CD4-positive, alpha-beta memory T cell (primary cell): ENCODE measurements at regions not wholly inside any gene's neighbourhood (a gene's known extent, or its start where the extent isn't known, plus 50 kb on each side); places are given as distances from the start of the nearest gene placed in this dataset.
A peak's percentile ranks its signal among the peaks of the same experiment; 100 is the strongest.

Experiments
- CTCF ChIA-PET: fragments of 350-600 bp; sonication (Branson Sonifier 250); formaldehyde crosslinking; loops from one replicate; lab custom pipeline; 2021; ENCODE audit warnings: inconsistent platforms; ENCODE audit not compliant: partially characterized antibody; lab: Charles Lee
- POLR2A ChIA-PET: fragments of 350-600 bp; sonication (Branson Sonifier 250); formaldehyde crosslinking; loops from one replicate; lab custom pipeline; 2021; ENCODE audit not compliant: partially characterized antibody; lab: Charles Lee
- DNase-seq, 5 donors: peaks; one replicate each; pipeline versions ENCODE4 v3.0.0 to v3.0.0-alpha.2; 2020 to 2022; ENCODE audit warnings: mixed read lengths in 1 of 5
- H3K27ac ChIP-seq: one replicate; pipeline ENCODE4 v1.7.0; 2013; ENCODE audit warnings: low read depth, low read length
- H3K27me3 ChIP-seq: 2 replicates; pipeline ENCODE4 v1.7.0; 2013; ENCODE audit warnings: mild to moderate bottlenecking, low read length, moderate library complexity; ENCODE audit not compliant: insufficient read depth
- H3K36me3 ChIP-seq: 2 replicates; pipeline ENCODE4 v1.7.0; 2013; ENCODE audit warnings: mild to moderate bottlenecking, low read length, moderate library complexity; ENCODE audit not compliant: insufficient read depth
- H3K4me1 ChIP-seq: 2 replicates; pipeline ENCODE4 v1.7.0; 2013; ENCODE audit warnings: mild to moderate bottlenecking, low read length, moderate library complexity; ENCODE audit not compliant: insufficient read depth
- H3K4me3 ChIP-seq, 2 donors: one replicate each; pipeline ENCODE4 v1.7.0; 2013; ENCODE audit warnings: low read length in 2 of 2, mild to moderate bottlenecking in 1 of 2
- H3K9me3 ChIP-seq, 2 donors: one replicate each; pipeline ENCODE4 v1.7.0; 2013; ENCODE audit warnings: low read length in 2 of 2, control low read depth in 1 of 2; ENCODE audit not compliant: control insufficient read depth in 1 of 2
- H3K27ac Mint-ChIP-seq, 7 donors: one replicate each; pipeline ENCODE4 v1.8.0; 2020 to 2021; ENCODE audit warnings: mixed read lengths in 7 of 7, mild to moderate bottlenecking in 6 of 7, inconsistent platforms in 3 of 7, moderate library complexity in 3 of 7
- H3K27me3 Mint-ChIP-seq, 2 donors: one replicate each; pipeline ENCODE4 v1.8.0; 2020 to 2021; ENCODE audit warnings: mixed read lengths in 2 of 2
- H3K36me3 Mint-ChIP-seq, 2 donors: one replicate each; pipeline ENCODE4 v1.8.0; 2020 to 2021; ENCODE audit warnings: mixed read lengths in 2 of 2, inconsistent platforms in 1 of 2, mild to moderate bottlenecking in 1 of 2
- H3K4me1 Mint-ChIP-seq, 4 donors: one replicate each; pipeline ENCODE4 v1.8.0; 2020 to 2021; ENCODE audit warnings: mixed read lengths in 4 of 4, mild to moderate bottlenecking in 1 of 4
- H3K4me3 Mint-ChIP-seq, 8 donors: one replicate each; pipeline ENCODE4 v1.8.0; 2020 to 2021; ENCODE audit warnings: mixed read lengths in 8 of 8, mild to moderate bottlenecking in 7 of 8, moderate library complexity in 6 of 8, inconsistent platforms in 3 of 8
- H3K9me3 Mint-ChIP-seq, 8 donors: one replicate each; pipeline ENCODE4 v1.8.0; 2020 to 2021; ENCODE audit warnings: mixed read lengths in 8 of 8, mild to moderate bottlenecking in 5 of 8, inconsistent platforms in 3 of 8, moderate library complexity in 1 of 8
- intact Hi-C: fragments of 100-400 bp; cut with micrococcal nuclease; formaldehyde crosslinking; loops from one replicate; pipeline ENCODE4 v1.15.1; 2023

GRCh38 chr5:34525761-34526160 is 130.4 kb upstream of the RAI14 start:
- Histone ChIP-seq H3K9me3 (no peaks in the 10 kb centered on the region), H3K4me3 (no peak overlapping the region), H3K36me3 (no peaks in the 10 kb centered on the region), H3K27ac (no peak overlapping the region), H3K27me3 (no peaks in the 10 kb centered on the region), H3K4me1 (no peaks in the 10 kb centered on the region)
- no peaks in the 10 kb centered on the region for H3K36me3 Mint-ChIP-seq
- peaks cover 2% of the 10 kb centered on the region in 2 donors for H3K27me3 Mint-ChIP-seq
- CTCF ChIA-PET: interaction anchor here (1.1 to 9.4 kb wide), 3 partner anchors 25 to 478 kb away, joined by 4 to 220 read pairs (median 14); no protein-coding TSS in a partner anchor
- intact Hi-C loops: no loop called here
- no peak for DNase-seq
- H3K9me3 Mint-ChIP-seq: no peaks in the 10 kb centered on the region
- peaks cover 0 to 1% (median 0%) of the 10 kb centered on the region in 4 donors for H3K4me1 Mint-ChIP-seq
- POLR2A ChIA-PET: no interaction called here
- H3K4me3 Mint-ChIP-seq: no peak overlapping the region
- no peak overlapping the region for H3K27ac Mint-ChIP-seq

GRCh38 chr5:34526682-34527305 is 129.3 kb upstream of the RAI14 start:
- no peaks in the 10 kb centered on the region for H3K9me3 ChIP-seq
- ChIA-PET CTCF (interaction anchor here (9.4 kb wide), 1 partner anchor 372 kb away, joined by 220 read pairs; no protein-coding TSS in a partner anchor), POLR2A (no interaction called here)
- no peaks in the 10 kb centered on the region for H3K27me3 ChIP-seq
- H3K27ac ChIP-seq: no peak overlapping the region
- no peak overlapping the region for H3K4me3 ChIP-seq
- intact Hi-C loops: no loop called here
- Mint-ChIP-seq H3K4me3 (no peak overlapping the region), H3K36me3 (no peaks in the 10 kb centered on the region), H3K27ac (no peak overlapping the region), H3K27me3 (peaks cover 2% of the 10 kb centered on the region in 2 donors), H3K4me1 (peaks cover 0 to 1% (median 0%) of the 10 kb centered on the region in 4 donors), H3K9me3 (no peaks in the 10 kb centered on the region)
- no peaks in the 10 kb centered on the region for H3K4me1 ChIP-seq
- DNase-seq: no peak
- no peaks in the 10 kb centered on the region for H3K36me3 ChIP-seq

GRCh38 chr5:34529581-34530331 is 126.4 kb upstream of the RAI14 start:
- ChIA-PET POLR2A (no interaction called here), CTCF (interaction anchor here (9.4 kb wide), 1 partner anchor 369 kb away, joined by 220 read pairs; no protein-coding TSS in a partner anchor)
- no peaks in the 10 kb centered on the region for H3K36me3 ChIP-seq
- no peak overlapping the region for H3K4me3 ChIP-seq
- Mint-ChIP-seq H3K27me3 (peaks cover 0 to 1% of the 10 kb centered on the region in 2 donors), H3K27ac (no peak overlapping the region), H3K9me3 (no peaks in the 10 kb centered on the region), H3K36me3 (no peaks in the 10 kb centered on the region), H3K4me1 (no peaks in the 10 kb centered on the region), H3K4me3 (no peak overlapping the region)
- no peaks in the 10 kb centered on the region for H3K9me3 ChIP-seq
- no peaks in the 10 kb centered on the region for H3K27me3 ChIP-seq
- intact Hi-C loops: no loop called here
- H3K27ac ChIP-seq: no peak overlapping the region
- DNase-seq: no peak
- no peaks in the 10 kb centered on the region for H3K4me1 ChIP-seq

DNA sequence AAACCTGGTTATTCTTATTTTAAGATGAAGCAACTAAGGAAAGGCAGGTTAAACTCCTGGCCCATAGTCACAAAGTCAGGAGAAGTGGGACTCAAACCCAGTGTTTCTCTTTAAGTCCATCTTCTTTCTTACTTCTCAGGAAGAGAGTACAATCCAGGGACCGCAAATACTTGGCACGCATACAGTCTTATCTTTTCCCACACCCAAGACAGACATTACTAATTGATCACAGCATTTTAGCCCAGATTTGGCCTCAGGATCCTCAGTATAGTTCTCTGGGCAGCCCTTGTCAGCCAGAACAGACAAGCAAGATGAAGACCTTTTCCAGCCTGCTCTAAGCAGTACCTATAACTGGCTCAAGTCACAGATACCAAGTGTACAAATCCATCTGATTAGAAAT is 125.5 kb upstream of the RAI14 start:
- no peak overlapping the region for H3K4me3 Mint-ChIP-seq
- H3K27ac ChIP-seq: no peak overlapping the region

GRCh38 chr5:34531751-34532360 is 124.3 kb upstream of the RAI14 start:
- no peaks in the 10 kb centered on the region for H3K36me3 ChIP-seq
- Mint-ChIP-seq H3K4me1 (no peaks in the 10 kb centered on the region), H3K27me3 (peaks cover 0 to 6% of the 10 kb centered on the region in 2 donors), H3K4me3 (no peak overlapping the region), H3K27ac (peak overlapping the region in 1 of 7 donors; percentile 5), H3K36me3 (no peaks in the 10 kb centered on the region), H3K9me3 (no peaks in the 10 kb centered on the region)
- ChIA-PET CTCF (interaction anchor here (0.8 kb wide), 1 partner anchor 366 kb away, joined by 3 read pairs; no protein-coding TSS in a partner anchor), POLR2A (no interaction called here)
- intact Hi-C loops: no loop called here
- no peaks in the 10 kb centered on the region for H3K4me1 ChIP-seq
- no peaks in the 10 kb centered on the region for H3K9me3 ChIP-seq
- DNase-seq: no peak
- H3K27ac ChIP-seq: no peak overlapping the region
- no peak overlapping the region for H3K4me3 ChIP-seq
- H3K27me3 ChIP-seq: peaks cover 6% of the 10 kb centered on the region

More for the DNA sequence above, 125.5 kb upstream of the RAI14 start:
- intact Hi-C loops: no loop called here
- Histone ChIP-seq H3K4me1 (no peaks in the 10 kb centered on the region), H3K4me3 (no peak overlapping the region), H3K27me3 (peaks cover 2% of the 10 kb centered on the region), H3K36me3 (no peaks in the 10 kb centered on the region), H3K9me3 (no peaks in the 10 kb centered on the region)
- peaks cover 0 to 1% of the 10 kb centered on the region in 2 donors for H3K27me3 Mint-ChIP-seq
- no peak overlapping the region for H3K27ac Mint-ChIP-seq
- POLR2A ChIA-PET: no interaction called here
- no peak for DNase-seq
- no peaks in the 10 kb centered on the region for H3K36me3 Mint-ChIP-seq
- no peaks in the 10 kb centered on the region for H3K9me3 Mint-ChIP-seq
- CTCF ChIA-PET: interaction anchor here (0.8 kb wide), 1 partner anchor 368 kb away, joined by 3 read pairs; no protein-coding TSS in a partner anchor
- H3K4me1 Mint-ChIP-seq: no peaks in the 10 kb centered on the region

DNA sequence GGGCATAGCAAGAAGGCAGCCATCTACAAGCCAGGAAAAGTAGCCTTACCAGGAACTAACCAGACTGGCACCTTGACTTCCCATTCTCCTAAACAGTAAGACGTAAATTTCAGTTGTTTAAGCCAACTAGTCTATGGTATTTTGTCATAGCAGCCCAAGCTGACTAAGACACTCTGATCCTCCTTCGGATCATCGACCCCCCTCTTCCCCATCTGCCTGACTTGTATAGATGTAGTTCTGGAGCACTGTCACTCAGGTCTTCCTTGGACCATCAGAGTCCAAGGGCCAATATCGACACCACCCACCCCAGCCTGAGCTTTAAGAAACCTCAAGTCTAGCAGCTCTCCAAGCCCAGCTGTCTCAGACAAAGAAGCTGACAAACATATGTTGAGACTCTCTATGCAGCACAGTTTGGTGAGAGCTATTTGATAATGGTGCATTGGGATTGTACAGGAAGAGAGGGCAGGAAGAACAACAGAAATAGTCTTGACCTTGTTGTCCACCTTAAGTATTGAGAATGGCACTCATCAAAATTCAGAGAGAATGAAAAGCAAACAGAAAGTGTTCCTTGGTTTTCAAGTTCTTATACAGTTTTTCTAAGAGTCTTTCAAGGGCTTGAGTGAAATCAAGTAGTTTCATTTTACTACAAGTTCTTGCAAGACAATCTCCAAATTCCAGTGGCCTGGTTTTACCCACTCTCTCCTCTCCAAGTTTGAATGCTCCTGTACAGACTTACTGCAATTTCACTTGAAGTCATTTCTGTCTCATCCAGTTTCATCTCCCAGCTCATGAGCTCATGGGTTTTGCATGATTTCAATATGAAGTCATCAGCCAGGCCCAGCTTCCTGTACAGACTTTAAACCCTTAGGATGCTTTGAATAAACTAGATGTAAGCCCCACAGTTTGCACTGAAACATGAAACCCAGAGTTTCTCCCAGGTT is 122.3 kb upstream of the RAI14 start:
- Histone ChIP-seq H3K27ac (no peak overlapping the region), H3K36me3 (no peaks in the 10 kb centered on the region), H3K4me3 (no peak overlapping the region), H3K27me3 (peaks cover 6% of the 10 kb centered on the region), H3K9me3 (no peaks in the 10 kb centered on the region), H3K4me1 (no peaks in the 10 kb centered on the region)
- H3K27me3 Mint-ChIP-seq: peaks cover 5 to 9% of the 10 kb centered on the region in 2 donors
- H3K4me3 Mint-ChIP-seq: no peak overlapping the region
- H3K27ac Mint-ChIP-seq: no peak overlapping the region
- no peaks in the 10 kb centered on the region for H3K9me3 Mint-ChIP-seq
- no peak for DNase-seq
- intact Hi-C loops: no loop called here
- no peaks in the 10 kb centered on the region for H3K36me3 Mint-ChIP-seq
- H3K4me1 Mint-ChIP-seq: no peaks in the 10 kb centered on the region
- CTCF ChIA-PET: interaction anchor here (1.2 to 2.1 kb wide), 2 partner anchors 10 to 365 kb away, joined by 5 to 13 read pairs; no protein-coding TSS in a partner anchor
- POLR2A ChIA-PET: no interaction called here
